ENCODE measurements at regions not wholly inside any gene's neighbourhood (a gene's known extent, or its start where the extent isn't known, plus 50 kb on each side); places are given as distances from the start of the nearest gene placed in this dataset.

DNA sequence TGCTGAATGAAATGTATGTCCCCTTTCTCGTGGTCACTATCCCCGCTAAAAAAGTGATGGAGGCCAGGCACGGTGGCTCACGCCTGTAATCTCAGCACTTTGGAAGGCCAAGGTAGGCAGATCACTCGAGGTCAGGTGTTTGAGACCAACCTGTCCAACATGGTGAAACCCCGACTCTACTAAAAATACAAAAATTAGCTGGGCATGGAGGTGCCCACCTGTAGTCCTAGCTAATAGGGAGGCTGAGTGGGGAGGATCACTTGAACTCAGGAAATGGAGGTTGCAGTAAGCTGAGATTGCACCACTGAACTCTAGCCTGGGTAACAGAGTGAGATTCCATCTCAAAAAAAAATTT, 91.4 kb upstream of the MKLN1 start:
- DNase-seq (ENCODE audit: low read depth in 2 of 3, low spot score in 1 of 3) = no peak

GRCh38 chr7:131238347-131238931, 89.2 kb upstream of the MKLN1 start:
- DNase-seq (ENCODE audit: low read depth in 2 of 3, low spot score in 1 of 3) = no peak

DNA sequence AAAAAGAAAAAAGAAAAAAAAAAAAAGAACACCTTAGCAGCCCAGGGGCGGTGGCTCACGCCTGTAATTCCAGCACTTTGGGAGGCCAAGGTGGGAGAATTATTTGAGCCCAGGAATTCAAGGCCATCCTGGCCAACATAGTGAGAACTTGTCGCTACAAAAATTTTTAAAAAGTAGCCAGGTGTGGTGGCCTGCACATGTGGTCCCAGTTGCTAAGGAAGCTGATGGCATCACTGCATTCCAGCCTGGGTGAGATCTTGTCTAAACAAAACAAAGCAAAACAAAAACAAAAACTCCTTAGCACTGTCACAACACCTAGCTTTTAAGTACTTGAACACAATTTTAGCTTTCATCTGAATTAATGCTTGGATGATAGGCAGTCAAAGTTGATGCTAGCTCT, 86.3 kb upstream of the MKLN1 start:
- DNase-seq (ENCODE audit: low read depth in 2 of 3, low spot score in 1 of 3) = no peak

- no peak for DNase-seq (ENCODE audit: low read depth in 2 of 3, low spot score in 1 of 3)
Measured at GRCh38 chr7:131242123-131242650, 85.5 kb upstream of the MKLN1 start.

- no peak for DNase-seq (ENCODE audit: low read depth in 2 of 3, low spot score in 1 of 3)
Measured at GRCh38 chr7:131244259-131244852, 83.3 kb upstream of the MKLN1 start.

- no peak for DNase-seq (ENCODE audit: low read depth in 2 of 3, low spot score in 1 of 3)
Measured at GRCh38 chr7:131249003-131249402, 78.7 kb upstream of the MKLN1 start.

- DNase-seq (ENCODE audit: low read depth in 2 of 3, low spot score in 1 of 3) = no peak
Measured at GRCh38 chr7:131249483-131249882, 78.2 kb upstream of the MKLN1 start.

DNA sequence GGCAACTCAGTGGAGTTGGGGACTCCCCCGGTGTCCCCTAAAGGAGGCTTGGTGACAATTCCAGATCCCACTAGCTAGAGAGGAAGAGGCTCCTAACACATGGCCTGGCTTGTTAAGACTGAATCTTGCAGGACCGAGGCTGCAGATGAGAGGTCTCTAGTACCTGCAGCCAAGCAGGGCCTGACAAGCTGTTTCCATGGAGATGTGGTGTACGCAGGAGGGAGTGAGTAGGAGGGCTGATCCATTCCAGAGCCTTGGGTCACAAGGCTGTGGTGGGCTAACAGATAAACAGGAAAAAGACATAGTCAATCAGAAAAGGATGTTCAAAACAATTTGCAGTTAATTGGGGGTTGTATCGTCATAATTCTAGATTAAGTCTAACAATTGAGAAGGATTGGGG, 77.3 kb upstream of the MKLN1 start:
- no peak for DNase-seq (ENCODE audit: low read depth in 2 of 3, low spot score in 1 of 3)

GRCh38 chr7:131251371-131251770, 76.3 kb upstream of the MKLN1 start:
- DNase-seq (ENCODE audit: low read depth in 2 of 3, low spot score in 1 of 3) = no peak

DNA sequence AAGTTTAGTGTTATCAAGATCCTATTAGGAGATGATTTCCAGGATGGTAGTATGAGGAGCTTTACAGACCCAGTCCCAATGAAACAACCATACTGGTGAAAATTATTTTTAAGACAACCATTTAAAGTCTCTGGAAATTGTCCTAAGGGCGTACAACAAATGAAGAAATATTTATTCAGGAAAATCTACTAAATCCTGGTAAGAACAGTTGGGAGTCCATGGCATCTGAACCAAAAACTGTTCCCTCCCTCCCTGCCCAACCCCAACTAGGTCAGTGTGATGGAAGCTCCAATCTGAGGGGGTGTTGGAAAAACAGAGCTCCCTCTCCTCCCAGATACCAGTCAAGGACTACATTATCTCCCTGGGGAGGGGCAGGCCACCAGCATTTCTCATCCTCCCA, 74.7 kb upstream of the MKLN1 start:
- DNase-seq (ENCODE audit: low read depth in 2 of 3, low spot score in 1 of 3) = no peak

GRCh38 chr7:131254211-131254610, 73.5 kb upstream of the MKLN1 start:
- DNase-seq (ENCODE audit: low read depth in 2 of 3, low spot score in 1 of 3) = no peak

- DNase-seq (ENCODE audit: low read depth in 2 of 3, low spot score in 1 of 3) = no peak
Measured at GRCh38 chr7:131255242-131255641, 72.4 kb upstream of the MKLN1 start.

DNA sequence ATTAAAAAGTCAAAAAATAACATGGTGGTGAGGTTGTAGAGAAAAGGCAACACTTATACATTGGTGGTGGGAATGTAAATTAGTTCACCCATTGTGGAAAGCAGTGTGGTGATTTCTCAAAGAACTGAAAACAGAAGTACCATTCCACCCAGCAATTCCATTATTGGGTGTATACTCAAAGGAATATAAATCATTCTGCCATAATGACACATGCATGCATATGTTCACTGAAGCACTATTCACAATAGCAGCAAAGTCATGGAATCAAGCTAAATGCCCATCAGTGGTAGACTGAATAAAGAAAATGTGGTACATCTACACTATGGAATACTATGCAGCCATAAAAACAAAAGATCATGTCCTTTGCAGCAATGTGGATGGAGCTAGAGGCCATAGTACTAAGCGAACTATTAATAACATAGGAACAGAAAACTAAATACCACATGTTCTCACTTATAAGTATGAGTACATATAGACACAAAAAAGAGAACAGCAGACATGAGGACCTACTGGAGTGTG, 66.1 kb upstream of the MKLN1 start:
- DNase-seq (ENCODE audit: low read depth in 2 of 3, low spot score in 1 of 3) = no peak

- DNase-seq (ENCODE audit: low read depth in 2 of 3, low spot score in 1 of 3) = no peak
Measured at GRCh38 chr7:131265227-131265626, 62.4 kb upstream of the MKLN1 start.

- no peak for DNase-seq (ENCODE audit: low read depth in 2 of 3, low spot score in 1 of 3)
Measured at GRCh38 chr7:131267631-131268030, 60.0 kb upstream of the MKLN1 start.

DNA sequence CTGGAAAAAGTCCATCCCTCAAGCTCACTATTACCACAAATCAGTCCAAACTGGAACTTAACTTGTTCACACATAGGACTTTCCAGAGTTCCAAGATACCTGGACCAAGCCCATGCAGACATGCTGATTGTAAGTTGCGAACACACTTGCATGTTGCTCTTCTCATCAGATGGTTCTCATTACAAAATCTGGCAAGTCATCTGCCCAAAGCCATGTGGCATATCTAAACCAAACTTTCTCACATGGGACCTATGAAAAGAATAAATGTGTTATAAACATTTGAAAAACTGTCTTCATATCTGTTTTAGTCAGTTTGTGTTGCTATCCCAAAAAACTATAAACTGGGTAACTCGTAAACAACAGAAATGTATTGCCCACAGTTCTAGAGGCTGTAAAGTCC, 58.8 kb upstream of the MKLN1 start:
- DNase-seq (ENCODE audit: low read depth in 2 of 3, low spot score in 1 of 3) = no peak

DNA sequence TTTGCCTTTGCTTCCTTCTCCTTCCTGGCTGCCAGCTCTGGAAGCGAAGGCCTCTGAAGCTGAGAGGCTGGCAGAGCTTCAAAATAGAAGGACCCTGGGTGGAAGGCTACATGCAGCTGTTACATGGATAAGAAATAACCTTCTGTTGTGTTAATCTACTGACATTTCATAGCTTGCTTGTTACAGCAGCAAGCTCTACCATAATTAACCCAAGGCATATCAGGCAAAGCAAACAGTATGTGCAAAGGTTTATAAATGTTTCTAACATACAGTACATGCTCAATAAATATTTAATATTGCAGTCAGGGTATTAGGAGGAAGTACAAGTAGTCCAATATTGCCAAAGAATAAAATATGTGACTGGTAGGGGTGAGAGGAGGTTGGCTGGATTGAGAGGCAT, 55.6 kb upstream of the MKLN1 start:
- DNase-seq (ENCODE audit: low read depth in 2 of 3, low spot score in 1 of 3) = no peak

DNA sequence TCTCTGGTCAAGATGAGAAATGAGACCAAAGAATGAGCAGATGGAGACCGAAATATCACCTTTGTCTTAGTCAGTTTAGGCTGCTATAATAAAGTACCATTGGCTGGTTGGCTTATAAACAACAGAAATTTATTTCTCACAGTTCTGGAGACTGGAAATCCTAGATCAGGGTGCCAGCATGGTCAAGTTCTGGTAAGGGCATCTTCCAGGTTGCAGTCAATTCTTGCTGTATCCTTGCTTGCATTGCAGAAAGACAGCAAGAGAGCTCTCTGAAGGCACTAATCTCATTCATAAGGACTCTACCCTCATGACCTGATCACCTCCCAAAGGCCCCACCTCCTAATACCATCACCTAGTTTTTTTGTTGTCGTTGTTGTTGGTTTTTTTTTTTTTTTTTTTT, 52.7 kb upstream of the MKLN1 start:
- no peak for DNase-seq (ENCODE audit: low read depth in 2 of 3, low spot score in 1 of 3)

DNA sequence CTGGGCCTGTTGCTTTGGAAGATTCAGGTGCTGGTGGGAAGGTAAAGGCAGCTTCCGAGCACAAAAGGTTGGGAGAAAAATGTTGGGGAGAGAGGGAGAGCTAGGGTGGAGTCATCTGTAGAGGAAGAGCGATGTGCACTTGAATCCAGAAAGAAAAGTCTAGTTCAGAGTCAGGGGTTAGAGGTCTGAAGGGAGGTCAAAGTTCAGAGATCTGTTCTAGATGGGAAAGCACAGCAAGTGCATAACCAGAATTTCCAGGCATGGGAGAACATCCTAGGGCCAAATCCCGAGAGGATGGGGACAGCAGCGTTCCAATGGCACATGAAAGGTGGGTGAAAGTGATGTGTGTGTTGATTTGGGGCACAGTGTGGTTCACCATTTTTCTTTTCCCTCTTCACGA, 51.5 kb upstream of the MKLN1 start:
- DNase-seq (ENCODE audit: low read depth in 2 of 3, low spot score in 1 of 3) = no peak

GRCh38 chr7:131276748-131277147, 50.9 kb upstream of the MKLN1 start:
- DNase-seq (ENCODE audit: low read depth in 2 of 3, low spot score in 1 of 3) = no peak
